Parathyroid adenoma (tissue), 2 donors: ENCODE measurements at regions not wholly inside any gene's neighbourhood (a gene's known extent, or its start where the extent isn't known, plus 50 kb on each side); places are given as distances from the start of the nearest gene placed in this dataset.
A peak's percentile ranks its signal among the peaks of the same experiment; 100 is the strongest.

Source experiments
- H2AFZ ChIP-seq: fragments of 300-600 bp; sonication (generic); one replicate; pipeline ENCODE4 v1.7.0; 2017; ENCODE audit warnings: antibody characterized with exemption, mild to moderate bottlenecking
- H3K27ac ChIP-seq: fragments of 300-600 bp; sonication (generic); one replicate; pipeline ENCODE4 v1.7.0; 2017
- H3K27me3 ChIP-seq: fragments of 300-600 bp; sonication (generic); one replicate; pipeline ENCODE4 v1.7.0; 2017; ENCODE audit warnings: low read length; ENCODE audit not compliant: control insufficient read depth, insufficient read depth
- H3K36me3 ChIP-seq: fragments of 300-600 bp; sonication (generic); one replicate; pipeline ENCODE4 v1.7.0; 2017; ENCODE audit warnings: low read length; ENCODE audit not compliant: control insufficient read depth, insufficient read depth
- H3K4me1 ChIP-seq: fragments of 300-600 bp; sonication (generic); one replicate; pipeline ENCODE4 v1.7.0; 2017; ENCODE audit warnings: control low read depth
- H3K4me2 ChIP-seq: fragments of 300-600 bp; sonication (generic); one replicate; pipeline ENCODE4 v1.7.0; 2017; ENCODE audit warnings: low read length
- H3K4me3 ChIP-seq: fragments of 300-600 bp; sonication (generic); one replicate; pipeline ENCODE4 v1.7.0; 2017; ENCODE audit warnings: low read depth, low read length
- H3K79me2 ChIP-seq: fragments of 300-600 bp; sonication (generic); one replicate; pipeline ENCODE4 v1.7.0; 2017; ENCODE audit warnings: control low read depth
- H3K9ac ChIP-seq: fragments of 300-600 bp; sonication (generic); one replicate; pipeline ENCODE4 v1.7.0; 2017; ENCODE audit warnings: mild to moderate bottlenecking
- H3K9me3 ChIP-seq: fragments of 300-600 bp; sonication (generic); one replicate; pipeline ENCODE4 v1.7.0; 2017; ENCODE audit warnings: low read length; ENCODE audit not compliant: control insufficient read depth
- TF ChIP-seq, protein P1 (sequence below): fragments of 300-600 bp; sonication (generic); IDR thresholded peaks from one replicate; pipeline ENCODE4 v1.7.0; 2017; ENCODE audit warnings: antibody characterized with exemption, mild to moderate bottlenecking
- donor health status: primary hyperparathyroidism.

DNA sequence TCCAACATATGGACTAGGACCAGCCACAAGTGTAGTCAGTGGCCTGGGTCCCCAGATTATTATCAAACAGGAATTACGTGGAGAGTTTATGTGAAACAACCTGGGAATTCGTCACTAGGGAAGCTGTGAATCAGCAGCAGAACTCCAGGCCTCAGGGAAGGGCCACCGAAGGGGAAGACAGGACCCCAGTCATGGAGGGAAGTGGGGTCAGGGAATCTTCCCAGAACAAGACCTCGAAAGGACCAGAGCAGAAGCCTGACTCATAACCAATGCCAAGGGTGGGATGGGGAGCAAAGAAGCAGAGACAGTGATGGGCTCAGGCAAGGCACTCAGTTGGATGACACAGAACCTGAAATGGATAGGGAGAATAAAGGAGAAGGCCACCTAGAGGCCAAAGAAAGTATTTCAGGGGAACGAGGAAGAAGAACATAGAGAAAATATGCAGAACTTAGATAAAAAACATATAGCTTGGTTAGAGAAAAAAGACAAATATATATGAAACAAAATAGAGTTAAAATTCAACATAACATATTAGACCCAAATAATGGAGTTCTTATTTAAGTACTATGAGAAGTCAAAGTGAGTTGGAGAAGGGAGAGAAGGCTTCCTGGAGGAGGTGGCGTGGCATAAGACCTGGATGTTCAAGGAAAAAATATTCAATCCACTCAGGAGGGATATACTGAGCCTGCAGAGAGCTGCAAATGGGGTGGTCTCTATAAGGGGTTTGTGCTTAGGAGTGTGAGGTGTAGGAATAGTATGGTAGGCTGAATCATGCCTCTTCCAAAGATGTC, 66.7 kb upstream of the CAST start:
- Histone ChIP-seq H3K79me2 (no peaks in the 10 kb centered on the region), H3K9ac (no peak overlapping the region), H3K4me3 (no peak overlapping the region), H3K9me3 (no peaks in the 10 kb centered on the region), H3K4me1 (no peaks in the 10 kb centered on the region), H3K27me3 (no peaks in the 10 kb centered on the region), H3K36me3 (no peaks in the 10 kb centered on the region), H3K4me2 (no peak overlapping the region), H3K27ac (no peak overlapping the region), H2AFZ (no peak overlapping the region)
- TF ChIP-seq, protein P1, sequence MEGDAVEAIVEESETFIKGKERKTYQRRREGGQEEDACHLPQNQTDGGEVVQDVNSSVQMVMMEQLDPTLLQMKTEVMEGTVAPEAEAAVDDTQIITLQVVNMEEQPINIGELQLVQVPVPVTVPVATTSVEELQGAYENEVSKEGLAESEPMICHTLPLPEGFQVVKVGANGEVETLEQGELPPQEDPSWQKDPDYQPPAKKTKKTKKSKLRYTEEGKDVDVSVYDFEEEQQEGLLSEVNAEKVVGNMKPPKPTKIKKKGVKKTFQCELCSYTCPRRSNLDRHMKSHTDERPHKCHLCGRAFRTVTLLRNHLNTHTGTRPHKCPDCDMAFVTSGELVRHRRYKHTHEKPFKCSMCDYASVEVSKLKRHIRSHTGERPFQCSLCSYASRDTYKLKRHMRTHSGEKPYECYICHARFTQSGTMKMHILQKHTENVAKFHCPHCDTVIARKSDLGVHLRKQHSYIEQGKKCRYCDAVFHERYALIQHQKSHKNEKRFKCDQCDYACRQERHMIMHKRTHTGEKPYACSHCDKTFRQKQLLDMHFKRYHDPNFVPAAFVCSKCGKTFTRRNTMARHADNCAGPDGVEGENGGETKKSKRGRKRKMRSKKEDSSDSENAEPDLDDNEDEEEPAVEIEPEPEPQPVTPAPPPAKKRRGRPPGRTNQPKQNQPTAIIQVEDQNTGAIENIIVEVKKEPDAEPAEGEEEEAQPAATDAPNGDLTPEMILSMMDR: no peak

DNA sequence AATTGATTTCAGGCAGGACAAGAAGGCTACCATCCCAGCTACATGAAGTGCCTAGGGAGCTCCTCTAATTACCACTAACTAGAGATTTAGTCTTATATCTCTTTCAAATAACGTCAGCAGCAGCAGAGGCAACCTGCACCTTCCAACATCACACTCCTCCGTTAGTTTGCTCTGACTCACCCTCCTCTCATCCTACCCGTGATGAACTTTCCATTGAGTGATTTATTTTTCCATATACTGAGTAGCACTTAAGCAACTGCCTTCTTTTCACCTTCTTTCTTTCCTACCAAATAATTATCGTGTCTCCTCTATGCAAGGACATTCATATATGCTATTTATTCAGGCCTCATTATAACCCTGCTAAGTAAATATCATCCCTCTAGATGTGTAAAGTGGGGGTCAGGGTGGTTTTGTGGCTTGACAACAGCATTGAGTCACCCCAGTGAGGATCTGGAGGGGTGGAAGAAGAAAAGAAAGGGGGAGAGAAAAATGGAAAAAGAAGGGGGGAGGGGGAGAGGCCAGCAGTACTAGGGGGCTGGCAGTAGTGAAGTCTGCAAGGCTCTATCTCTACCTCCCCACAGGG, 64.6 kb upstream of the CAST start:
- Histone ChIP-seq H3K4me3 (no peak overlapping the region), H3K9me3 (no peaks in the 10 kb centered on the region), H3K4me1 (no peaks in the 10 kb centered on the region), H3K27me3 (no peaks in the 10 kb centered on the region), H3K9ac (no peak overlapping the region), H2AFZ (no peak overlapping the region), H3K79me2 (no peaks in the 10 kb centered on the region), H3K4me2 (no peak overlapping the region), H3K36me3 (no peaks in the 10 kb centered on the region), H3K27ac (no peak overlapping the region)
- TF ChIP-seq, protein P1: no peak

DNA sequence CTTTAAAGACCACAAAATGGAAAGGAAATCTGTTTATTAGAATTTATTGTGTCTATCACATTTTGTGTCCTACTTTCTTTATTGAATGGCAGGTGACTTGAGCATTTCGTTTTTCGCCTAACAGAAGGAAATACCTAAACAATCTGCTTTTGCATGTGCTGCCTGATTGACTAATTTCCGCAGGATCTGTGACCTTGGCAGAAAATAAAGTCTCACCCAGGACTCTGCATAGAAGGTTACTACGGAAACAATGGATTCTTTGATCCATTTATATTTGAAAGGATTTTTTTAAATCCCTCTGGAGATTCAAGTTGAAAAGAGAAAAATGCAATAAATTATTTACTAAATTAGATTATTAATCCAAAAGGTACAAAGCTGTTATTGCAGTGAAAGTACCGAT, 61.0 kb upstream of the CAST start:
- H2AFZ ChIP-seq: no peak overlapping the region
- no peaks in the 10 kb centered on the region for H3K9me3 ChIP-seq
- H3K9ac ChIP-seq: no peak overlapping the region
- no peak overlapping the region for H3K27ac ChIP-seq
- no peaks in the 10 kb centered on the region for H3K79me2 ChIP-seq
- no peaks in the 10 kb centered on the region for H3K4me1 ChIP-seq
- no peaks in the 10 kb centered on the region for H3K36me3 ChIP-seq
- TF ChIP-seq, protein P1: no peak
- no peaks in the 10 kb centered on the region for H3K27me3 ChIP-seq
- no peak overlapping the region for H3K4me2 ChIP-seq
- H3K4me3 ChIP-seq: no peak overlapping the region

DNA sequence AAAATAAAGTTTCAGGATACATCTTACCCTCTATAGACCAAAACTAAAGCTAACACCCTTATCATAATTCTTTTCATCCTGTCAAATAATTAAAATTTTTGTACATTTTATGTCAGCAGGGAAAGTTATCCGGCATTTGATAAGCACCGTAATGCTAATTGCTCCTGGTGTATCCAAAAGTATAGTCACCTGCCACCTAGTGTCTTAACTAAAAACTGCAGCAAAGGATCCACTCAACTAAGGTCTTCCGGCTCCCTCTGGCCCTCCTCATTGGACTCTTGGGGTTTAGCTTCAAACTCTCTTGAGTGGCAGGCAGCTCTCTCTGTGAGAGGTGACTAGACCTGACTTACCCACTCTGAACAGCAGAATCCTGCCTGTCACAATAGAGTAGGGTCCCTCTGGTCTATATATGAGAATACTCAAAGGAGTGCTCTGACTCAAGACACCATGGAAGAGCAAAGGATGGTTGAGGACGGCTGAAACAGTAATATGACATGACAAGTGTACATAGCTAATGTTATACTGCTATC, 60.4 kb upstream of the CAST start:
- no peaks in the 10 kb centered on the region for H3K9me3 ChIP-seq

More for the DNA sequence above, 60.4 kb upstream of the CAST start:
- Histone ChIP-seq H3K27me3 (no peaks in the 10 kb centered on the region), H3K4me3 (no peak overlapping the region), H3K27ac (no peak overlapping the region), H2AFZ (peak overlapping the region; percentile 61), H3K9ac (no peak overlapping the region), H3K4me2 (no peak overlapping the region), H3K4me1 (no peaks in the 10 kb centered on the region), H3K36me3 (no peaks in the 10 kb centered on the region), H3K79me2 (no peaks in the 10 kb centered on the region)
- TF ChIP-seq, protein P1: peak; percentile 70
